HG02852 (cell line): ENCODE measurements at regions not wholly inside any gene's neighbourhood (a gene's known extent, or its start where the extent isn't known, plus 50 kb on each side); places are given as distances from the start of the nearest gene placed in this dataset.

Experiments used
- ATAC-seq: cut with Tn5 transposase; IDR thresholded peaks from one replicate; pipeline ENCODE4 v1.9.1; 2021; ENCODE audit warnings: mild to moderate bottlenecking, moderate library complexity; ENCODE audit not compliant: unreplicated experiment

DNA sequence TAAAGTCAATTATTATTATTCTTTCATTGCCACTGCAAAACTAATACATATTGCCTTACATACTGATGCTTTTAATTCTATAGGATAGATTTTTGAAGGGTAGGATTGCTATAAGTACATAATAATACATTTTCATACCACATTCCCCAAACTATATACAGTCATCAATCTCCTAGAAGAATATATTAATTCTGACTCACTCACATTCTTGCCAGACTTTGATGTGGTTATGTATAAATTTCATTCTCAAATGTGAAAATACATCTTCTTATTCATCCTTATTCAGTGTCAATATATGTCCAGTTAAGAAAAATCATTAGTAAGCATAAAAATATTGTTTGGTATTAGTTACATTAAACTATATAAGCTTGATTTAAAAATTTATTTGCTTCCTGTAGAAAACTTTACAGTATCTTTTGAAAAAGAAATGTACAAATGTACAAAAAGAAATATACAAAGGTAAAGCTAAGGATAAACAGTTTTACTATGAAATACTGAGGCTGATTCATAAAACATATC, 458.8 kb upstream of the CNTN5 start:
- no peak for ATAC-seq

DNA sequence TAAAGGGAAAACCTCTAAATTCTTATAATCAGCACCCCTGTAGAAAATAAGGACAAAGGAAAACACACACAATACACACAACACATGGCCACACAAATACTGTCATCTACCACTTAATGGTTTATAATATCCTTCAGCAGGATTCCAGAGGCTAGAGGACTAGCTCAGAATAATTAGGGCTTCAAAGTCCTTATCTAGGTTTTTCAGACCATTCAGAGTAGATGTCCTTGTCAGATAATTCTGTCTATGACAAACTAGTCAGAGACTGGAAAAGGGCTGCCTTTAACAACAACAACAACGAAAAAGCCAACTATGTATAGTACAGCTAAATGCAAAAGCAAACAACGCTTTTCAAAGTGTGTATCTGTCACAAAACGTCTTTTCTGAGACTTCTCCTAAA, 456.5 kb upstream of the CNTN5 start:
- ATAC-seq = no peak

DNA sequence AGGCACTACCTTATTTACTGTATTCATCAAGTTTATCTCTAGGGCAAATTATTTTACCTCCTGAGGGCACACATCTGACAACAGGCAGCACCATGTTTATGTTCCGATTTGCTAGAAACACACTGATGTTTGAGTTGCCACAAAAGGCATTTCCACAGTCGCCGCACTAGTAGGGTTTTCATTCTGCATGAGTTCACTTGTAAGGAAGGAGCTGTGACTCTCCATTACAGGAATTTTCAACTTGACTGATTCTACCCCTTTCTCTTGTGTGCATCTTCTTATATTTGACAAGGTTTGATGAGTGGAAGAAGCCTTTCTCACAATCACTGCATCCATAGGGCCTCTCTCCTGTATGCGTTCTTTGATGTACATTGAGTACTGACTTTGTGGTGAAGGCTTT, 455.9 kb upstream of the CNTN5 start:
- ATAC-seq = no peak

DNA sequence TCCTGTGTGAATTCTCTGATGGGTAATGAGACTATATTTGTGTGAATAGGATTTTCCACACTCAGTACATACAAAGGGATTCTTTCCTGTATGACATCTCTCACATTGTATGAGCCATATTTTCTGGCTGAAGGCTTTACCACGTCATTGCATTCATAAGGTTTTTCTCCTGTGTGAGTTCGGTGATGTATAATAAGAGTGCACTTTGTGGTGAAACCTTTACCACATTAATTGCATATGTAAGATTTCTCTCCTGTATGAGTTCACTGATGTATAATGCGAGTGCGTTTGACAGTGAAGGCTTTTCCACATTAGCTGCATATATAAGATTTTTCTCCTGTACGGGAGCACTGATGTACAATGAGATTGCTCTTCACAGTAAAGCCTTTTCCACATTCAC, 455.4 kb upstream of the CNTN5 start:
- no peak for ATAC-seq

DNA sequence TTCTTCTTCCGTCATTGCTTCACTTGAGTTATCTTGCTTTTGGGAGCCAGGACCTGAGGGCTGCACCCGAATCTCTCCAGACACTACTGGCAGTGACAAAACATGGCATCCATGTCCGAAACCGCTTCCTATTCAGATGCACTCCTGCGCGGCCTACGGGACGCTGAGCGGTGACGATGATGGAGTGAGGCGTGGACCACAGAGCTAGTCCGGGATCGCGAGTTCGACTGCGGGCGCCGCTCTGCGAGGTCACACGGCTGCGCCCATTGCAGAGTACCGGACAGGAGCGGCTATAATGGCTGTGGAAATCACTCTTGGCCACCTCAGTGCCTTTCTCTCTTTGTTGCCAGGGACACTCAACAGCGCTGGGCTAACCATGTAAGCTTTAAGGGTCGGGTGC, 453.8 kb upstream of the CNTN5 start:
- ATAC-seq = no peak

DNA sequence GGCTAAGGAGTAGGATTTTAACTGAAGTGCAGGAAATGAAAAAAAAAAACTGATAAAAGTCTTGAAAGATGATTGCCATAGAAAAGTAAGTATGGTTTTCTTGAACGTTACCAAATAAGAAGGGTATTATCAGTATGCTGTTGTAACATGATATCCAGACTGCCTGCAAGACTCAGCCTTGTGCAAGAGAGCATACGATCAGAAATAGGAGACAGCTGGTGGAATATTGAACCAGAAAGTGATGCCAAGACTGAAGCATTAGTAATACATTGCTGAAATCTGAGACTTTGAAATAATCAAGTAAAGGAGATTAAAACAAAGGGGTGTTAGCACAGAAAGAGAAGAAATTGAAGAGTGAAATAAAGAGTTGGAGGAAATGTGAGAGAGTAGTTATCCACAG, 452.7 kb upstream of the CNTN5 start:
- ATAC-seq = no peak

DNA sequence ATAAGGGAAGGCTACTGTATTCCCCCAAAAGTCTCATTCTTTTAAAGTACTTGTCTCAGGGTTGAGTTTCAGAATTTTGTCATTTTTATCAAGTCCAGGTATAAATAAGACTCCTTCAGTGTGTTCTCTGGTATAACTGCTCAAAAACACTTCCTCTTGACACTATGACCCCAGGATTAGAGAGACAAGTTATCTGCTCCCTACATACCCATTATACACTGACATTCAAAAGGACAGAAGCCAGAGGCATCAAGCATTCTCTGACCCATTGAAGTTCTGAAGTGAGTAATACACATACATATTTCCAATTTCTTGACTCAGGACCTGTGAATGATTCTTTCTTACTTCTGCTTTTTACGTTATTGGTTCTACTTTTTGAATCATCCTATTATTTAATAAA, 447.8 kb upstream of the CNTN5 start:
- ATAC-seq = no peak

DNA sequence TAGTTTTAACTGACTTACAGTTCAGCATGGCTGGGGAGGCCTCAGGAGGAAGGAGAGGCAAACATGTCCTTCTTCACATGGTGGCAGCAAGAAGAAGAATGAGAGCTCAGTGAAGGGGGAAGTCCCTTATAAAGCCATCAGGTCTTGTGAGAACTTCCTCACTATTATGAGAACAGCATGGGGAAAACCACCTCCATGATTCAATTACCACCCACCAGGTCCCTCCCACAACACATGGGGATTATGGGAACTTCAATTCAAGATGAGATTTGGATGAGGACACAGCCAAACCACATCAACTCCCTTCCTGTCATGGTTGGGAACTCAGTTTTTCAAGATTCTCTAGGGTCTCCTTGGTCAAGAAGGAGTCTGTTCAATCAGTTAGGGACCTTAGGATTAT, 432.9 kb upstream of the CNTN5 start:
- ATAC-seq = no peak

DNA sequence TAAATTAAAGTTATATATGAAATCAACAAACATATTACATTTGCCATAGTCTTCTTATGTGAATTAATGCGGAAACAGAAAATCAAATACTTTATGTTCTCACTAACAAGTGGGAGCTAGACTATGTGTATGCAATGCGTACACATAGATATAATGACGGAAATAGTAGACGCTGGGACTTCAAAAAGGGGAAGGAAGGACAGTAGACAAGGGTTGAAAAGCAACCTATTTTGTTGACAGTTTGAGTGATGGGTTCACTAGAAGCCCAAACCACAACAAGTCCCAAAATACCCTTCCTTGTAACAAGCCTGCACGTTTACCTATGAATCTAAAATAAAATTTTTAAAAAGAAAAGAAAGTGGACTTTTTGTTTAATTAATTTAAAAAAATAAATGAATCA, 430.8 kb upstream of the CNTN5 start:
- no peak for ATAC-seq

DNA sequence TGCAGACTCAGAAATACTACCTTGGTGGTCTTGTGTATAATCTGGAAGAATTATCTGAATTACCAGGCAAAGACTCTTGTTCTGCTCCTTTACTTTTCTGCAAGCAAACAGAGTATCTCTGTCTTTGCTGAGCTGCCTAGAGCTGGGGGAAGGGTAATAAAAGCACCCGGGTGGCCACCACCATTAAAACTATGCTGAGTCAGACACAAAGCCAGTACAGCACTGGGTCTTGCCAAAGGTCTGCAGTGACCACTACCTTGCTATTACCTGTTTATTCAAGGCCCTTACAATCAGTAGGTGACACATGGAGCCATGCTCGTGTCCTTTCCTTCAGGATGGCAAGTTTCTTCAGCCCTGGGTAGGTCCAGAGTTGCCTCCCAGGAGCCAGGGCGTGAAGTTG, 420.6 kb upstream of the CNTN5 start:
- ATAC-seq = no peak

DNA sequence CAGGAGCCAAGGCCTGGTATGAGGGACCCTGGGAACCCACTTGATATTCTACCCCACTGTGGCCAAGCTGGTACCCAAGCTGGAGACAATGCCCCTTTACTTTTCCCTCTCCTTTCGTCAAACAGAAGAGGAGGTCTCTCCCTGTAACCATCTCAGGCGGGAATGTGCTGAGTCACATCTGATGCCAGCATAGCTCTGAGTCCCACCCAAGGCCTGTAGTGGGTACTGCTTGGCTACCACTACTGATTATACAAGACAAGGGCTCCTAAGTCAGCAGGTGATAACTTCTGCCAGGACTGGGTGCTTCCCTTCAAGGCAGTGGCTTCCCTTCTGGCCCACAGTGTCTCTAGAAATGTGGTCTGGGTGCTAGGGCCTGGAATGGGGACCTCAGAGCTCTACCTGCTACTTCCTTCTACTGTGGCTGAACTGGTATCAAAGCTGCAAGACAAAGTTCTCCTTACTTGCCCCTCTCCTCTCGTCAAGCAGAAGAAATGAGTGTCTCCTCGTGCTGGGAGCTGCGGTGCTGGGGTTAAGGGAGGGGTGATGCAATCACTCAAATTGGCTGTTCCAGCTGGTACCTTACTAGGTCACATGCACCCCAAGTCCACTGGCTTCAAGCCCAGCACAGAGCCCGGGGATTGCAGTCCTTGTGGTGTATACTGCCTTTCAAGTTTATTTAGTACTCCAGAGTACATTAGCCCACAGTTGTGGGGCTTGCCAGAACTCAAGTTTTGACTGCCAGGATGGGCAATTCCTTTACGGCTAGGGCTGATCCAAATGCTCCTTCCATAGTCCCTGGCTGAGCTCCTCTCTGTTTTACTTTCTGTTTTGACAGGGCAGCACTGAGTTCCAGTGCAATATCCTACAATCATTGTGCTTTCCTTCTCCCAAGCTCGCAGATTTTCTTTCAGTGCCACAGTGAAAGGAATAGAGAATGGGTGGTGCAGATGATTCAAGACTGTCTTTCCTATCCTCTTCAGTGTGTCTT, 419.7 kb upstream of the CNTN5 start:
- no peak for ATAC-seq

DNA sequence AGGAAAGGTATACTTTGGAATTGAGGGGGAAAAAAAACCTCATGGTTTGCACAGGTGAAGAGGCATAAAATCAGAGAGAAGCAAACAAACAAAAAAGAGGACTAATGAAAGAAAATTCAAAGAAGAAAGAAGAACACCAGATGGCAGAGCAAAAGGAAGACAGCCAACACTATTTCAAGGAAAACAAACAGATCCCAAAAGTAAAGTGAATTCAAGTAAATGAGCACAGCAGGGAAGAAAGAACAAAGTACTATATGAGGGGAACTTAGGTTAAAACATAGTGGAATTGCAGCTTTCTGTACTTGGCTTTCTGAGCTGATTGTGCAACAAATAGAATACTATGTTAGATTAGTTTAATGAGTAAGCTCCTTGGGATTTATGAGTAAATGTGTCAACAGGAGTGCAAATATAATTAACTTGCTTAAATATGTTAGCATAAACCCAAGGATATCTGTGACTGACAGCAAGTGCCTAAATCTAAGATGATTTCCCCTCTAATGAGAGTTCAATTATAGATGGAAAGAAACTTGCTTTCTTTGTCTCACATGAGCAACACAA, 404.6 kb upstream of the CNTN5 start:
- ATAC-seq = no peak

DNA sequence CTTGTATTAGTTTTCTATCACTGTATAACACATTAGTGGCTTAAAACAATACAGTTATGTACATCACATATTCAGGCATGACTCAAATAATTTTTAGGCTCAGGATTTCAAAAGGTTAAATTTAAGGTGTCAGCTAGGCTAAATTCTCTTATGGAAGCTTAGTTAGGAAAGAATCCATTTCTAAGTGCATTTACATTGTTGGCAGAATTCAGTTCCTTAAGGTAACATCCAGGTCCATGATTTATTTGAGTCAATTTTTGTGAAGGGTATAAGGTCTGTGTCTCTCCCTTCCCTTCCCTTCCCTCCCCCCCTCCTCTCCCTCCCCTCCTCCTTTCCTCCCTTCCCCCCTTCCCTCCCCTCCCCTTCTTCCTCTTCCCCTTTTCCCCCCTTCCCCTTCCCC, 399.0 kb upstream of the CNTN5 start:
- ATAC-seq = no peak

DNA sequence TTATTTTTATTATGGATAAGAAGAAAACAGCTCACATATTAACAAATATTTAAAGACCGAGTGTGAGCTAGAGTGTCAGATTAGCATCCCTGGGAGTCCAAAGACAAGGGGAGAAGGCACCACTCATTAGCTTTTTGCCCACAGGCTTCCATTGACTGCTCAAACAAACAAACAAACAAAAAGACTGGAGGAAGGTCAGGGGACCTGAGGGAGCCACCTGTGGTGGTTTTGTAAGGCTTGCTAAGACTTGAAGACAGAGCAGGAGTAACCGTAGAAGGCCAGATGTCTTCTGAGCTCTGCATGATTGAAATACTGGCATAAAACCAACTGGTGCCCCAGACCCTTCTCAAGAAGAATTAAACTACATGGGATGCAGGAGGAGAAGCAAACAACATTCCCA, 395.2 kb upstream of the CNTN5 start:
- no peak for ATAC-seq

DNA sequence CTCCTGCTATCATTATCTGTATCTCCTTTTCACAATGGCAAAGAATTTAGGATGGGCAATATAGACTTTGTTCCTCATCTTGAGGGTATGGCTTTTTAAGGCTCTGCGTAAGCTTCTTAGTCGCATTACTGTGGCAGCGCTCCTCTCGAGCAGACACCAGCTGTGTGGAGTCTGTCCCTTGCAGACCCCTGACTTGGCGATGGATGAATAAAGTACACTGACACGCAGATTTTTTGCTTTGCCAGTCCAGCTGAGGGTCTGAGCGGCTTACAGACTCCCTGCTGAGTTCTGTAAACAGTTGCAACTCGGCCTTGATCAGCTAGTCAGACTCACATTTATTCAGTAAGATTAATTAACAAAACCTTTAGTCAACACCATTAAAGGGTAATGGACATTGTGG, 390.0 kb upstream of the CNTN5 start:
- ATAC-seq = no peak

DNA sequence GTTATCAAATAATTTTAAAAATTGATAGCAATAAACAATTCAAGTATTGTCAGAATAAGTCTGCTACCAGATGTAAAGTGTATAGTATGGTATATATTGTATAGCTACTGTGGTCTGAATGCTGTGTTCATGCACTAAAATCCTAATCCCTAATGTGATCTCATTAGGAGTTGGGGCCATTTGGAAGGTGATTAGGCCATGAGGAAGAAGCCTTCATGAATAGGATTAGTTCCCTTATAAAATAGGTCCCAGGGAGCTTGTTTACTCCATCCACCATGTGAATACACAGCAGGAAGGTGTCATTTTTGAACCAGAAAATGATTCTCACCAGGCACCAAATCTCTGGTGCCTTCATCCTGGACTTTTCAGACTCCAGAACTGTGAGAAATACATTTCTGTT, 363.0 kb upstream of the CNTN5 start:
- no peak for ATAC-seq

DNA sequence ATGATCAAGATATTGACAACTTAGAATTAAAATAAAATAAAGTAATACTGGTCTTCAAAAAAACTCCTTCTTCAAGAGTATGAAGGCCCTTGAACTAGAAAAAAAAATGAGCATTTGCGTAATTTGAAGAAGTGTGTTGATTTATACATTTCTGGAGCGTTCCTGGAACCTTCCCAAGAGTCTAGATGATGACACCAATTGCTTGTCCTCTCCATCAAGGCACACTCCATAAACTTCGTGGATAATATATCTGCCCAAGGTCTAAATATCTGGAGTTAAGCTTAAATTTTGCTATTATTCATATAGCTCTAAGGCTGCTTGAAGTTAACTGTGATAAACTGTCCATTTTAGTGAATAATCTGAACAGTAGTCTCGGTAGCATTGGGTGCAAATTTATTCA, 361.3 kb upstream of the CNTN5 start:
- no peak for ATAC-seq

DNA sequence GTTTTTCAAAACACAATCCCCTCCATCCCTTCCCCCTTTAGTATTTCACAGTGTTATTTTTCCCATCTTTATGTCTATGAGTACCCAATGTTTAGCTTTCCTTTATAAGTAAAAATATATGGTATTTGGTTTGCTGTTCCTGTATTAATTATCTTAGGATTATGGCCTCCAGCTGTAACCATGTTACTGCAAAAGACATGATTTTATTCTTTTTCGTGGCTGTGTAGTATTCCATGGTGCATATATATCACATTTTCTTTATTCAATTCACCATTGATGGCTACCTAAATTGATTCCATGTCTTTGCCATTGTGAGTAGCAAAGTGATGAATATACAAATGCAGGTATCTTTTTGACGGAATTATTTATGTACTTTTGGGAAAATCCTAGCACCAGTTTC, 346.4 kb upstream of the CNTN5 start:
- ATAC-seq = no peak

DNA sequence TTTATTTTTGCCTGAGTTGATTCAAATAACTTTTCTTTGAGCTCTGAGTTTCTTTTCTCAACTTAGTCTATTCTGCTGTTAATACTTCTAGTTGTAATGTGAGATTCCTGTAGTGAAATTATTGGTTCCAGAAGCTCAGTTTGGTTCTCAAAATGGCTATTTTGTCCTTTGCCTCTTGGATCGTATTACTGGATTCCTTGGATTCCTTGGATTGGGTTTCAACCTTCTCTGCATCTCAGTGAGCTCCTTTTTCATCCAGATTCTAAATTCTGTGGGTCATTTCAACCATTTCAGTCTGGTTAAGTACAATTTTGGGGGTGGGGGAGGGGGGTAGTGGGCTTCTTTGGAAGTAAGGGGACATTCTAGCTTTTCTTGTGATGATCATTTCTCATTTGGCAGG, 341.1 kb upstream of the CNTN5 start:
- ATAC-seq = no peak

DNA sequence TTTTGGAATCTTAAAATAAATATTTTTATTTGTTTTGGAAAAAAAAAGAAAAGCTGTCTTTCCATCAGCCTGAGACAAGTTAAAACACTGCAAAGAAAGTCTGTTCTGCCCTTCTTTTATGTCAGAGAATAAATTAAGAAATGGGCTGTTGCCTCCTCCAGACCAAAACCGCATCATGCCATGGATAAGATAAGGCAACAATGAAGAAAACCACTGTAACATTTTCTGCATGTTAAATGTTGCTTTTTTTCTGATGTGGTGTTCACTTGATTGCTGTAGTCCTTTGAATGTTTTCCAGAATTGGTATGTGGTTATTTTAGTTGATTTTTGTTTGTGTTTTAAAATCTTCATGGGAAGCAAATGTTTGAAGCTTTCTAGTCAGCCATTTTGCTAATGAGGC, 319.2 kb upstream of the CNTN5 start:
- no peak for ATAC-seq

DNA sequence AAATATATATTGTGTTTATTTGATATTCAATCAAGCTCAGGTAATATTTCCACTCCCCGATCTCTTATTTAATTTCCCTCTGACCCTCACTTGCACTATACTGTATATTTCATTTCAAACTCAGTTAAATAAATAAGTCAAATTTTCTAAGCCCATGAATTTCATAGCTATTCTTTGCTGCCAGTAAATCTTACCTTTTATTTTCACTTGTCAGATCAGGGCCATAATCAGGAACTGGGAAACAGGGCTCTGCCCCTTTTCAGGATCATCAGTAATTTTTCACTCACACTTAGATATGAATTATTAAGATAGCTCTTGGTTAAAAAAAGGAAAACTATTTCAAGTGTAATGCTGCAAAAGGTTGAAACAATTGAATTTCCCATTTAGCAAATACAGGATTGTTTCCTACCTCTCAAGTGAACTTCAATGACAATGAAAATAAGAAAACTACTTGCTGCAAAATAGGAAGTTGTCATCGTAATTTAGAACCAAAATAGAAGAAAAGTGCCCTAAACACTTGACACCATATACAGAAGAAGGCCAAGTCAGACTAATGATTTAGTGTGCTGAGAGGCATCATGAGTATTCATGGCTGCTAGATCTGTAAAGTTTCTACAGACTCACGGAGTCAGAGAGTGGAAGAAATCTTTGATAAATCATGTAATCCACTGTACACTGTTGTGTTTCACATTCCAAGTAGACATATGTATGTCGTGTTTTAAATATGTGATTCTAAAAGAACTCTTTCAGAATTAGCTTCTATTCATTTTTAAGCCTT, 316.8 kb upstream of the CNTN5 start:
- no peak for ATAC-seq

DNA sequence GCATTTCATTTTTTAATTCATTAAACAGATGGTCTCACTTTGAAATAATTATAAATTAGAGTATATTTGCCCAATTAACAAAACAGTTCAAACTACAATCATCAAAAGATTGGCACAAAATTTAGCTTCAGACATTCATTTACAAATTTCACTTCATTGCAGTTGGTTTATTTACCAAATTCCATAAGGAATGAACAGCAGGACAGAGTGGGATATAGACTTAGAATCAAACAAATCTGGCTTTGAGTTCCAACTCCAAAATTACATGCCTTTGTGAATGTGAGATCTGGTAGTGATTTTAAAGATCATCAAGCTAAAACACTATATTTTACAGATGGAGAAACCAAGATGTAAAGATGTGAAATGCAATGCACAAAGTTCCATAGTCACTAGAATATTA, 310.7 kb upstream of the CNTN5 start:
- no peak for ATAC-seq
